Fibroblast of villous mesenchyme (primary cell): ENCODE measurements at regions not wholly inside any gene's neighbourhood (a gene's known extent, or its start where the extent isn't known, plus 50 kb on each side); places are given as distances from the start of the nearest gene placed in this dataset.

Source experiments
- DNase-seq: peaks from one replicate; pipeline ENCODE4 v3.0.0-alpha.2; 2010; ENCODE audit warnings: low read depth
- H3K4me3 ChIP-seq: 2 replicates; pipeline ENCODE4 v1.5.1; 2011; ENCODE audit warnings: low read depth, mild to moderate bottlenecking, low read length
- TF ChIP-seq, protein P1 (sequence below): IDR thresholded peaks from 2 replicates; pipeline ENCODE4 v1.5.1; 2012; ENCODE audit warnings: low read depth, mild to moderate bottlenecking, low read length; ENCODE audit not compliant: insufficient read depth

DNA sequence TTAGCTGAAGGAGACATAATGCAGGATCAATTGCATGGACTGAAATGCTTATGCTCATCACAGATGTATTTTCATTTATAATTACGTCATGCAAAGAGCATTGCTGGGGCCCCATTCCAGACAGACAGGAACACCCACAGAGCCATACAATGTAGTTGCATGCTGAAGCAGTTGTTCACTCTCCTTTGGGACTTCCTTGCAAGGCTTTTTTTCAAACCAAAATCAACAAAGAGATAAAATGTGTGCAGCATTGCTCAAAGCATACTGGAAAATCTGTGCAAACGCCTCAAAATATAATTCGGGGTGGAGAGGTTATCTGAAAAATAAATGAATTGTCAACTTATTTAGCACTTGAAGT is 463.2 kb downstream of the CDH2 start:
- TF ChIP-seq, protein P1, sequence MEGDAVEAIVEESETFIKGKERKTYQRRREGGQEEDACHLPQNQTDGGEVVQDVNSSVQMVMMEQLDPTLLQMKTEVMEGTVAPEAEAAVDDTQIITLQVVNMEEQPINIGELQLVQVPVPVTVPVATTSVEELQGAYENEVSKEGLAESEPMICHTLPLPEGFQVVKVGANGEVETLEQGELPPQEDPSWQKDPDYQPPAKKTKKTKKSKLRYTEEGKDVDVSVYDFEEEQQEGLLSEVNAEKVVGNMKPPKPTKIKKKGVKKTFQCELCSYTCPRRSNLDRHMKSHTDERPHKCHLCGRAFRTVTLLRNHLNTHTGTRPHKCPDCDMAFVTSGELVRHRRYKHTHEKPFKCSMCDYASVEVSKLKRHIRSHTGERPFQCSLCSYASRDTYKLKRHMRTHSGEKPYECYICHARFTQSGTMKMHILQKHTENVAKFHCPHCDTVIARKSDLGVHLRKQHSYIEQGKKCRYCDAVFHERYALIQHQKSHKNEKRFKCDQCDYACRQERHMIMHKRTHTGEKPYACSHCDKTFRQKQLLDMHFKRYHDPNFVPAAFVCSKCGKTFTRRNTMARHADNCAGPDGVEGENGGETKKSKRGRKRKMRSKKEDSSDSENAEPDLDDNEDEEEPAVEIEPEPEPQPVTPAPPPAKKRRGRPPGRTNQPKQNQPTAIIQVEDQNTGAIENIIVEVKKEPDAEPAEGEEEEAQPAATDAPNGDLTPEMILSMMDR, result no peak
- DNase-seq, result peak; percentile 26
- no peak overlapping the region for H3K4me3 ChIP-seq

DNA sequence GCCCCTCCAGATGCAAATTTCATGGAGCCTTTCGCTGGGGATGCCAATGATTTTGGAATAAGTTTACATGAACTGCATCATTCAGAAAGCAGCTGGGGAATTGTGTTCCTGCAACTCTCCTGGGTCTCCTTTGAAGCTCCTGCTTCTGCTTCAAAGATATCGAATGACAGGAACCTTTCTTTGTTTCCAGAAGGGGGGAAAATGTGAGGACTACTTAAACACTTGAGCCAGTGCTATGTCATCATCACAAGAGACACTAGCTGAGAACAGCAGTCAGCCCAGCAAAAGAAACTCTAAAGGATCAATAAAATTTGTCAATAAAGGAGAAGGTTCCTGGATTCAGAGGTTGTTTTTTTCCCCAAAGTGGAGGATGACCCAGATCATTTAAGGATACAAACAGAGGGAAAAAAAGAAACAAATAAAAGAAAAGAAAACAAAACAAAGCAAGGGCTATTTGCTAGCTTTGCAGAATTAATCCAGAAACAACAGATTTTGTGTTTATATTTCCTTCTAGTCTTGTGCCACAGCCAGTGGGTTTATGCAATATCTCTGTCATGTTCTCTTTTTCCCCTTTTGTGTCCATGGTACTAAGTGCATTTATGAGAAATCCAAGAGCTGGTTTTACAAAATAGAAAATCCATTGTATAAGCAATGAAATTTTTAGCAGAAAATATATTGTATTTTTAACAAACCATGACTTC is 463.7 kb downstream of the CDH2 start:
- no peak for DNase-seq
- TF ChIP-seq, protein P1, result no peak
- no peak overlapping the region for H3K4me3 ChIP-seq

DNA sequence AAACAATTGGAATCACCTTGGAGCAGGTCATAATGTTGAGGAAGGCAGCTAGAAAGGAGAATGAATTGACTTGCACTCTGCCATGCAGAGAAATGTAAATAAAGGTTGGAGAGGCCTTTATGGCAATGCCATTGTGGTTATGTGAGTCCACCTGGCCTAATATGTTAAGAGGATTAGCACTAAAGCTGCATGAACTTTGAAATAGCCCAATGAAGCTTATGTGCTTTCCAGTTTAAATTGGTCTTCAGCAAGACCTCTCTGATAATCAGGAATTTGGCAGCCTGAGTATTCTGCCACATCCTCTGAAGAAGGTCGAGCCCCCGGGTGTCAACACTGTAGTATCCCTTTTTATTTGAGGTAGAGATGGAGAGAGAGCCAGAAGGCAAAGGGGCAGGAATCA is 464.9 kb downstream of the CDH2 start:
- TF ChIP-seq, protein P1, result no peak
- no peak overlapping the region for H3K4me3 ChIP-seq
- no peak for DNase-seq

DNA sequence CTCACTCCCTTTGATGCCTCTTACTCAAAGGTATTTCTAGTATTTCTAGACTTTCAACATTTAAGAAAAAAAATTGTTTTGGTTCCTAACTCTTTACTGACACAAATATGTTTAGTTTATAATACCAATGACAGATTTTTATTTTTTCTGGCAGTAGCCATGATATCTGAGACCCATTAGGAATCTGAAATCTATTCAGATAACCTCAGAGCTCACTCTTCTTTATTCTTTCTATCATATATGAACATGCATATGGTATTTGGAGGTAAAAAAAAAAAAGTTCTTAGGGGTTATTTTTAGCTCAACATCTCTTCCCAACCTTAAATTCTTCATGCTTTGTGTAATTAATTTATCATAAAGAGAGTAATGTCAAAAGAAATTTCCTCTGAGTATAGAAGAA is 465.5 kb downstream of the CDH2 start:
- H3K4me3 ChIP-seq, result no peak overlapping the region
- TF ChIP-seq, protein P1, result no peak
- no peak for DNase-seq

DNA sequence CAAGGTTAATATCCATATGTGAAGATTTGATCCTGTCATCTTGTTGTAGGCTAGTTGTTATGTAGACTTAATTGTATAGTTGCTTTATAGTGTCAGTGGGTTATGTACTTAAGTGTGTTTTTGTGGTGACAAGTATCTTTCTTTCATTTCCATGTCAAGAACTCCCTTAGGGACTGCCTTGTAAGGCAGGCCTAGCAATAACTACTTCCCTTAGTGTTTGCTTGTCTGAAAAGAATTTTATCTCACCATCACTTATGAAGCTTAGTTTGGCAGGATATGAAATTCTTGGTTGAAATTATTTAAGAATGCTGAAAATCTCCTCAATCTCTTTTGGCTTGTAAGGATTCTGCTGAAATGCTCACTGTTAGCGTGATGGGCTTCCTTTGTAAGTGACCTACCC is 467.6 kb downstream of the CDH2 start:
- TF ChIP-seq, protein P1, result no peak
- H3K4me3 ChIP-seq, result no peak overlapping the region
- no peak for DNase-seq

DNA sequence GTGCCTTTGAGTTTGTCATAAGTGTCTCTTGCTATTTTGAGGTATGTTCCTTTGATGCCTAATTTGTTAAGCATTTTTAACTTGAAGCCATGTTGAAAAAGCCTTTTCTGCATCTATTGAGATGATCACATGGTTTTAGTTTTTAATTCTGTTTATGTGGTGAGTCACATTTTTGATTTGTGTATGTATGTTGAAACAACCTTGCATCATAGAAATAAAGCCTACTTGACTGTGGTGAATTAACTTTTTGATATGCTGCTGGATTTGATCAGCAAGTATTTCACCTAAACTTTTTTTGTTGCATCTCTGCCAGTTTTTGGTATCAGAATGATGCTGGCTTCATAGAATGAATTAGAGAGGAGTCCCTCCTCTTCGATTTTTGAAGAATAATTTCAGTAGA is 469.7 kb downstream of the CDH2 start:
- TF ChIP-seq, protein P1, result no peak

DNA sequence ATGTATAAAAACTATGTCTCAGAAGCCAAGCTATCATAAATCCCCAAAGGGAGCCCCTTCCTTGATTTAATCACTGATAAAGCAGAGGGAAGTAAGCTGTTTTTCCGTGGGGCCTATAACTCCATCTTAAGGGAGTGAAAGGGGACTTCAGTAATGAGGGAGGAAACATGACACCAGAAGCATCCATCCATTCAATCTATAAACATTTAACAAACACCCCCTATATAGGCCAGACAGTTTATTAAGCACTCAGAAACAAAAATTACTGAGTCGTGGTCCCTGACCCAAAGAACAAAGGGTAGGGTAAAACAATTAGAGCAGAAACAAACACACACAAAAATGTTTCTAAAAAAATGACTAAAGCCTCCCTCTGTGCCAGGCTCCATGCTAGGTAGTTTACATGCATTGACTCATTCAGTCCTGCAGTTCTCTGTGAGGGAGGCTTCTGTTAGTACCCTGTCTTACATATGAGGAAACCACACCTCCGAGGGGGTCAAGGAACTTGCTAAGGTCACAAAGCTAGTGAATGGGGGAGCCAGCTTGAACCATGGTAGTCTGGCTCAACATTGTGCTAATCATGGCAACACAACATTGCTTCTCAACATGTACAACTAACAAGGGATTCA is 472.1 kb downstream of the CDH2 start:
- DNase-seq, result no peak
- TF ChIP-seq, protein P1, result no peak
- H3K4me3 ChIP-seq, result no peak overlapping the region

More for the DNA sequence above, 469.7 kb downstream of the CDH2 start:
- no peak overlapping the region for H3K4me3 ChIP-seq
- peak; percentile 36 for DNase-seq
